Activated CD4-positive, CD25-positive, alpha-beta regulatory T cell treated with anti-CD3 and anti-CD28 coated beads, Interleukin-2, amount 50 U/mL, for 24 hours (primary cell): ENCODE measurements at regions not wholly inside any gene's neighbourhood (a gene's known extent, or its start where the extent isn't known, plus 50 kb on each side); places are given as distances from the start of the nearest gene placed in this dataset.
"Not testable (repeated sequence)": the region's sequence is repeated elsewhere in the genome, so short reads cannot be mapped to it uniquely, and the experiment has no call there.

Experiments
- ATAC-seq, 2 donors: fragments of 150-1000 bp; cut with Tn5 transposase; one replicate each; pipeline ENCODE4 v1.10.0; 2021; ENCODE audit warnings: mild to moderate bottlenecking in 1 of 2, moderate library complexity in 1 of 2

- ATAC-seq: no peak
Measured at GRCh38 chr14:55769877-55770276, 189.9 kb downstream of the KTN1 start.

GRCh38 chr14:55771242-55771981 lies 191.4 kb downstream of the KTN1 start:
- no peak for ATAC-seq

- no peak for ATAC-seq
Measured at GRCh38 chr14:55772486-55772885, 192.5 kb downstream of the KTN1 start.

GRCh38 chr14:55773312-55773711 lies 193.3 kb downstream of the KTN1 start:
- ATAC-seq: no peak

GRCh38 chr14:55773984-55774545 lies 194.1 kb downstream of the KTN1 start:
- no peak for ATAC-seq

- no peak for ATAC-seq
Measured at GRCh38 chr14:55777877-55778276, 197.9 kb downstream of the KTN1 start.

- no peak for ATAC-seq
Measured at GRCh38 chr14:55780156-55780946, 200.3 kb downstream of the KTN1 start.

- ATAC-seq: no peak
Measured at GRCh38 chr14:55781046-55781445, 201.0 kb downstream of the KTN1 start.

- no peak for ATAC-seq
Measured at GRCh38 chr14:55782166-55782565, 202.2 kb downstream of the KTN1 start.

GRCh38 chr14:55789406-55789805 lies 209.4 kb downstream of the KTN1 start:
- ATAC-seq: no peak

- no peak for ATAC-seq
Measured at GRCh38 chr14:55794655-55795595, 214.9 kb downstream of the KTN1 start.

GRCh38 chr14:55796513-55796912 lies 216.5 kb downstream of the KTN1 start:
- not testable (repeated sequence) for ATAC-seq

GRCh38 chr14:55798406-55798805 lies 218.4 kb downstream of the KTN1 start:
- ATAC-seq: no peak

- ATAC-seq: no peak
Measured at GRCh38 chr14:55799508-55800095, 219.6 kb downstream of the KTN1 start.

- no peak for ATAC-seq
Measured at GRCh38 chr14:55800156-55800785, 220.3 kb downstream of the KTN1 start.

- ATAC-seq: no peak
Measured at GRCh38 chr14:55801121-55801520, 221.1 kb downstream of the KTN1 start.

GRCh38 chr14:55802986-55803872 lies 223.2 kb downstream of the KTN1 start:
- peak; percentile 66 to 75 for ATAC-seq

GRCh38 chr14:55803873-55804553 lies 224.0 kb downstream of the KTN1 start:
- ATAC-seq: no peak

- ATAC-seq: no peak
Measured at GRCh38 chr14:55805250-55805649, 225.2 kb downstream of the KTN1 start.
